GM12892 (cell line): ENCODE measurements at regions not wholly inside any gene's neighbourhood (a gene's known extent, or its start where the extent isn't known, plus 50 kb on each side); places are given as distances from the start of the nearest gene placed in this dataset.

Source experiments
- POLR2A ChIP-seq: IDR thresholded peaks from 2 replicates; pipeline ENCODE4 v1.6.1; 2011; ENCODE audit warnings: low read depth, low read length, control low read depth
- POLR2AphosphoS5 ChIP-seq: IDR thresholded peaks from 2 replicates; pipeline ENCODE4 v1.6.1; 2011; ENCODE audit warnings: low read depth, low read length, control low read depth
- TAF1 ChIP-seq: IDR thresholded peaks from 2 replicates; pipeline ENCODE4 v1.6.1; 2011; ENCODE audit warnings: low read depth, mild to moderate bottlenecking, control low read depth, low read length, borderline replicate concordance

- TF ChIP-seq POLR2A (no peak), POLR2AphosphoS5 (no peak), TAF1 (no peak)
These were observed 86.7 kb upstream of the SPDL1 start for GRCh38 chr5:169496878-169497277.
